ENCODE measurements at regions not wholly inside any gene's neighbourhood (a gene's known extent, or its start where the extent isn't known, plus 50 kb on each side); places are given as distances from the start of the nearest gene placed in this dataset.
"Not testable (repeated sequence)": the region's sequence is repeated elsewhere in the genome, so short reads cannot be mapped to it uniquely, and the experiment has no call there.

DNA sequence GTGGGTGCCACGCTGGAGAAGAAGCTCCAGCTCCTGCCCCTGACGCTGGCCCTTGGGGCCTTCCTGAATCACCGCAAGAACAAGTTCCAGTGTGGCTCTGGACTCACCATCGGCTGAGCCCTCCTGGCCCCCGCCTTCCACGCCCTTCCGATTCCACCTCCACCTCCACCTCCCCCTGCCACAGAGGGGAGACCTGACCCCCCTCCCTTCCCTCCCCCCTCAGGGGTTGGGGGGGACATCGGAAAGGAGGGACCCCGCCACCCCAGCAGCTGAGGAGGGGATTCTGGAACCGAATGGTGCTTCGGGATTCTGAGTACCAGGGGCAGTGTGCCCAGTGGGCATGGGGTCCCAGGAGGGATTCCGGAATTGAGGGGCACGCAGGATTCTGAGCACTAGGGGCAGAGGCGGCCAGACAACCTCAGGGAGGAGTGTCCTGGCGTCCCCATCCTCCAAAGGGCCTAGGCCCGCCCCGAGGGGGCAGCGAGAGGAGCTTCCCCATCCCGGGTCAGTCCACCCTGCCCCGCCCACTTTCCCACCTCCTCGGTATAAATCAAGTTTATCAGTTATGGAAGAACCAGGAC lies 166.0 kb downstream of the POTEG start:
- H4K20me1 ChIP-seq (replicated peaks; ENCODE audit: control insufficient read depth, insufficient read depth, low read length); H3K9ac ChIP-seq (ENCODE audit: insufficient read depth in 1 of 2, low read depth in 2 of 2, low read length in 2 of 2); ATAC-seq; H3K4me2 ChIP-seq (ENCODE audit: insufficient read depth, low read length); H3K4me3 ChIP-seq; H3K9me1 ChIP-seq (ENCODE audit: control insufficient read depth, insufficient read depth, low read length); H3K36me3 ChIP-seq (ENCODE audit: control insufficient read depth, insufficient read depth, low read length); POLR2A ChIA-PET; intact Hi-C loops (cut with micrococcal nuclease); BruUV-seq (replicated peaks); H2AFZ ChIP-seq (ENCODE audit: low read depth, low read length); DNase-seq (ENCODE audit: extremely low read depth in 1 of 4, low spot score in 3 of 4); in situ Hi-C loops (cut with MboI); H3K79me2 ChIP-seq (ENCODE audit: control insufficient read depth, insufficient read depth, low read length); H3K4me1 ChIP-seq (replicated peaks in 1 of 2; ENCODE audit: control insufficient read depth in 2 of 2, insufficient read depth in 2 of 2, low read length in 2 of 2); H3K9me3 ChIP-seq (replicated peaks; ENCODE audit: control insufficient read depth, insufficient read depth, low read depth, low read length); CTCF ChIA-PET (ENCODE audit: low intra/inter-chr PET ratio); H3K27me3 ChIP-seq (ENCODE audit: control insufficient read depth in 2 of 2, insufficient read depth in 2 of 2, low read length in 2 of 2); H3K27ac ChIP-seq (ENCODE audit: extremely low read depth, low read depth, low read length); FAIRE-seq: not testable (repeated sequence)
- 7% methylated on average over 2 of the region's 21 CpGs for WGBS (ENCODE audit: insufficient coverage, low coverage, missing lambda C conversion rate)

GRCh38 chr14:19272235-19272634 lies 161.9 kb downstream of the POTEG start:
- H4K20me1 ChIP-seq (replicated peaks; ENCODE audit: control insufficient read depth, insufficient read depth, low read length); H3K27ac ChIP-seq (ENCODE audit: extremely low read depth, low read depth, low read length); H3K27me3 ChIP-seq (ENCODE audit: control insufficient read depth in 2 of 2, insufficient read depth in 2 of 2, low read length in 2 of 2); FAIRE-seq; H3K4me2 ChIP-seq (ENCODE audit: insufficient read depth, low read length); POLR2A ChIA-PET; DNase-seq (ENCODE audit: extremely low read depth in 1 of 4, low spot score in 3 of 4); intact Hi-C loops (cut with micrococcal nuclease); CTCF ChIA-PET (ENCODE audit: low intra/inter-chr PET ratio); H2AFZ ChIP-seq (ENCODE audit: low read depth, low read length); in situ Hi-C loops (cut with MboI); H3K36me3 ChIP-seq (ENCODE audit: control insufficient read depth, insufficient read depth, low read length); BruUV-seq (replicated peaks); H3K4me1 ChIP-seq (replicated peaks in 1 of 2; ENCODE audit: control insufficient read depth in 2 of 2, insufficient read depth in 2 of 2, low read length in 2 of 2); H3K4me3 ChIP-seq; H3K9ac ChIP-seq (ENCODE audit: insufficient read depth in 1 of 2, low read depth in 2 of 2, low read length in 2 of 2); H3K9me1 ChIP-seq (ENCODE audit: control insufficient read depth, insufficient read depth, low read length); H3K79me2 ChIP-seq (ENCODE audit: control insufficient read depth, insufficient read depth, low read length); H3K9me3 ChIP-seq (replicated peaks; ENCODE audit: control insufficient read depth, insufficient read depth, low read depth, low read length): not testable (repeated sequence)
- ATAC-seq, result peak; percentile 67
- no CpG with 5 or more reads among the region's 1 CpG for WGBS (ENCODE audit: insufficient coverage, low coverage, missing lambda C conversion rate)
